ENCODE measurements at regions not wholly inside any gene's neighbourhood (a gene's known extent, or its start where the extent isn't known, plus 50 kb on each side); places are given as distances from the start of the nearest gene placed in this dataset.
"Not testable (repeated sequence)": the region's sequence is repeated elsewhere in the genome, so short reads cannot be mapped to it uniquely, and the experiment has no call there.

GRCh38 chr15:24223739-24224138 lies 451.8 kb upstream of the NPAP1 start:
- TF ChIP-seq, protein P1, sequence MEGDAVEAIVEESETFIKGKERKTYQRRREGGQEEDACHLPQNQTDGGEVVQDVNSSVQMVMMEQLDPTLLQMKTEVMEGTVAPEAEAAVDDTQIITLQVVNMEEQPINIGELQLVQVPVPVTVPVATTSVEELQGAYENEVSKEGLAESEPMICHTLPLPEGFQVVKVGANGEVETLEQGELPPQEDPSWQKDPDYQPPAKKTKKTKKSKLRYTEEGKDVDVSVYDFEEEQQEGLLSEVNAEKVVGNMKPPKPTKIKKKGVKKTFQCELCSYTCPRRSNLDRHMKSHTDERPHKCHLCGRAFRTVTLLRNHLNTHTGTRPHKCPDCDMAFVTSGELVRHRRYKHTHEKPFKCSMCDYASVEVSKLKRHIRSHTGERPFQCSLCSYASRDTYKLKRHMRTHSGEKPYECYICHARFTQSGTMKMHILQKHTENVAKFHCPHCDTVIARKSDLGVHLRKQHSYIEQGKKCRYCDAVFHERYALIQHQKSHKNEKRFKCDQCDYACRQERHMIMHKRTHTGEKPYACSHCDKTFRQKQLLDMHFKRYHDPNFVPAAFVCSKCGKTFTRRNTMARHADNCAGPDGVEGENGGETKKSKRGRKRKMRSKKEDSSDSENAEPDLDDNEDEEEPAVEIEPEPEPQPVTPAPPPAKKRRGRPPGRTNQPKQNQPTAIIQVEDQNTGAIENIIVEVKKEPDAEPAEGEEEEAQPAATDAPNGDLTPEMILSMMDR (IDR thresholded peaks at IDR 0.05; ENCODE audit: extremely low read depth, missing control alignments) = no peak
- no peak for DNase-seq (ENCODE audit: low spot score)

- no peak for DNase-seq (ENCODE audit: low spot score)
- TF ChIP-seq, protein P1 (IDR thresholded peaks at IDR 0.05; ENCODE audit: extremely low read depth, missing control alignments) = no peak
Measured at GRCh38 chr15:24224161-24224560, 451.4 kb upstream of the NPAP1 start.

GRCh38 chr15:24228922-24229321 lies 446.7 kb upstream of the NPAP1 start:
- DNase-seq (ENCODE audit: low spot score) = not testable (repeated sequence)

DNA sequence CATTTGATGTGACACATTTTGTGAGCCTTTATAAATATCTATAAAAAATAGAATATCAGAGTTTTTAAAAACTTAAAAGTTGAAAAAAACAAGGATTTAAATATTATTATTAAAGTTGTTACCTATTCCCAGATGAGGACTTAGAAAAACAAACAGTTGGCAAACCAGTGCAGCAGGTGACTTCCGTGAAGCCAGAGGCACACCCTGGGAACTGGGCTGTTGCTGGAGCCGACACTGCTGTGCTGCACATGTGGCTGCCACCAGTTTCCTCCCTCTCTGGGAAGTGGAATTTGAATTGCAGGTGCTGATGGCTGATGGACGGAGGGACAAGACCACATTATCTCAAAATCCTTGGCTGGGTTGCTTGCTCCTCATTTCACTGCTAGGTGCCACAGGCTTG lies 442.4 kb upstream of the NPAP1 start:
- DNase-seq (ENCODE audit: low spot score) = not testable (repeated sequence)

DNA sequence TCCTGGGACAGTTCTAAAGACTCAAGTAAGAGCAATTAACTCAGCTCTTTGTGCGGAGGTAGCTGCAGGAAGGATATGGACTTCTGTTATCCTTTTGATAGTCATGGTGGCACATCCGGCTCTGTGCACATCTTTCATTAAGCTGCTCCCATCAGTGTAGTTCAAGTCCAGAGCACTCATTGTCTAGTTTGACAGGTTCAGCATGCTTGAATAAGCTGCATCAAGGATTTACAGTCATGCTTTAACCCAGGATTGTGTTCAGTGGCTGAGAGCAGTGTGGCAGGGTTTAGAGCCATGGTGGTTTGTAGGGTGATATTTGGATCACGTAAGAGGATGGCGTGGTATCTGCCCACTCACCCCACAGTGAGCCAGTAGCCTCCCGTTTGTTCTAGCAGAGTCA lies 435.0 kb upstream of the NPAP1 start:
- not testable (repeated sequence) for DNase-seq (ENCODE audit: low spot score)

- not testable (repeated sequence) for DNase-seq (ENCODE audit: low spot score)
Measured at GRCh38 chr15:24259106-24259505, 416.5 kb upstream of the NPAP1 start.

DNA sequence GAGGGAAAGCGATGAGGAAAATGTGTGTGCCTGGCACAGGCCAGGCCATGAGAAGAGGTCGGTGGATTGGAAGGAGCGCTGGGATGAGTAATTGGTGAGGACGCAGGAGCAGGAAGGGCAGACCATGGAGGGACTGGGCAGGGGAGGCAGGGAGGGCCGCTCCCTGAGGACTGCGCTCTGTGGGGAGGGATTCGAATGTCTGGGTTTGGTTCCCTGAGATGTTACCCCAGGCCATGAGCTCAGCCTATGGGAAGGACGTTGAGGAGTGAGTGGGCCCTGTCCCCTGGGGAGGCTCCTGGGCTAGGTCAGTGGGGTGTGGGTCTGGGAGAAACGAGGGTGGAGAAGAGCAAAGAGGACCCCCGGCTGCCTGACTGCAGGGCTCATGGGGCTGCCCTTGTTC lies 415.2 kb upstream of the NPAP1 start:
- not testable (repeated sequence) for DNase-seq (ENCODE audit: low spot score)

DNA sequence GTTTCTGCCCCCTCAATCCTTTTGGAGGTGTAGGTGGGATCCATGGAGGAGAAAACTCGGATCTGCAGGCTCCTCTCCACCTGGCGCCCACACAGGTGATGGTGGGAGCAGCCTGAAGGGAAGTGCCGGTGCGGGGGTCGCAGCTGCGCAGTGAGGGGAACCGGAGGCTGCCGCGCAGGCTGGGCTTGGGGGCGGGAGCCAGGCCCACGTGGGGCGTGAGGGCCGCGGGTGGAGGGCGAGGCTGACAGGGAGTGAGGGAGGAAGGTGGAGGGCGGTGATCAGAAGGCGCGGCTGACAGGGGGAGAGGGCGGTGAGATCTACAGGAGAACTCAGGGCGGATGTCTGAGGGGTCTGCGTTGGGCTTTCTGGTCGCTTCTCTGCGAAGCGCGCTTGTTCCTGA lies 414.7 kb upstream of the NPAP1 start:
- not testable (repeated sequence) for DNase-seq (ENCODE audit: low spot score)

DNA sequence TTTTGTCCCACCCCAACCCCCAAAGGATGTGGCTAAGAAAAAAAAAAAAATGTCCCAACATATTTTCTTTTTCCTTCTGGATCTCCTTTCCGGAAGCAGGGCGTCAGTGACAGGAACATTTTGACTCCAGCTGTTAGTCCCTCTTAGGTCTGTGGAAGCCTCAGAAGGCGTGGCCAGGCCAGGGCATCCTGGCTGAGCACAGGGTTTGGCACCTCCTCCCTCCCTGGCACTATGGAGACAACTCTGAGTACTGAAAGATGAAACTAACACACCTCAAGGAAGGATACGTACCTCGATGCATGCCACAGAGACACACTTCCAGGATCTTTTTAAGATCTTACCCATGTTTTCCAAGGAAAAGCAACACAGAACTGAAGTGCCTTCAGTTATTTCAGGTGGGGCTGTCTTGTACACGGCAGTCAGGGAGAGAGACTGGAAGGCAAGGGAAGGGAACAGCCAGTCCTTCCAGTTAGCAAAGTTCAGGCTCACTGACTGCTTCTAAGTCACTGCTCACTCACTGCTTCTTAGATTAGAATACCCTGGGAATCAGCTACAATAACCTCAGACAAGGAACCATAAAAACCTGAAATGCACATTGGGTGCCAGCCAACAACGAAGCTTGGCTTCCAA lies 406.9 kb upstream of the NPAP1 start:
- DNase-seq (ENCODE audit: low spot score) = not testable (repeated sequence)

DNA sequence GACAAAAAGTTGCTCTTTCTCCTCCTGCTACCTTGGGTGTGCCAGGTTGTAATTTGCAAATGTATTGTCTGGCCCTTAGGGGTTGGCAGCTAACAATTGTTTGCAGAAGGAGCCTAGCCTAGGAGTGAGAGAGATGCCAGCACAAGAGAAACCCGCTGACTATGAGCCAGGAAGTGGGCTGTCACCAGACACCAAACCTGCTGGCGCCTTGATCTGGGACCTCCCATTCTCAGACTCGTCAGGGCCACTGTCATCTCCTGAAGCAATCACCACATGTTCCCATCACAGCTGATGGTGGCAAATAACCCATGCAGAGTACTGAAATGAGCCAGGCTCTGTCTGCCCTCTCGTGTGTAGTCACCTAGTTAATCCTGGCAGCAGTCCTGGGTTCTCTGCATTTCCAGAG lies 406.4 kb upstream of the NPAP1 start:
- TF ChIP-seq, protein P1 (IDR thresholded peaks at IDR 0.05; ENCODE audit: extremely low read depth, missing control alignments) = no peak
- DNase-seq (ENCODE audit: low spot score) = no peak

DNA sequence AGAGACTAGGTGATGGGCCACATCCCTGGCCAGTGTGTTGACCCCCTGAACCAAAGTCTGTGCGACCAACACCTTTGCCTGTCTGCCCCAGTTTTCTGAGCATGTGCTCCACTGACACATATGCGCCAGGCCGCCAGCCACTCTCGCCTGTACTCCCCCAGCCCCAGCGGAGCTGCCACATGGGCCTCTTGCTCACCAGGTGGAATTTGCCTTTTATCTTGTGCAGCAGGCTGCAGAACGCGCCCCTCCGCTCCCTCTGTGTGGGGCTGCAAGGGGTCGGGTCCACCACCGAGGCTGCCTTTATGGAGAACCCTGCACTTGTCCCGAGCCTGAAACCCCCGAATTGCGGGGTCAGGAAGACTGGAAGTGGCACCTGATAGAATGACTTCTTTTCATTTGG lies 405.7 kb upstream of the NPAP1 start:
- no peak for DNase-seq (ENCODE audit: low spot score)
- TF ChIP-seq, protein P1 (IDR thresholded peaks at IDR 0.05; ENCODE audit: extremely low read depth, missing control alignments) = no peak

- DNase-seq (ENCODE audit: low spot score) = not testable (repeated sequence)
Measured at GRCh38 chr15:24271496-24272244, 403.9 kb upstream of the NPAP1 start.

Measured in GM20000 (cell line).